HG02678 (cell line): ENCODE measurements at regions not wholly inside any gene's neighbourhood (a gene's known extent, or its start where the extent isn't known, plus 50 kb on each side); places are given as distances from the start of the nearest gene placed in this dataset.
"Not testable (repeated sequence)": the region's sequence is repeated elsewhere in the genome, so short reads cannot be mapped to it uniquely, and the experiment has no call there.

ENCODE experiments used
- ATAC-seq: cut with Tn5 transposase; IDR thresholded peaks from one replicate; pipeline ENCODE4 v1.9.1; 2021; ENCODE audit warnings: mild to moderate bottlenecking, moderate library complexity; ENCODE audit not compliant: unreplicated experiment

GRCh38 chr2:83340424-83340823 is 1118.7 kb downstream of the SUCLG1 start:
- ATAC-seq, result no peak

DNA sequence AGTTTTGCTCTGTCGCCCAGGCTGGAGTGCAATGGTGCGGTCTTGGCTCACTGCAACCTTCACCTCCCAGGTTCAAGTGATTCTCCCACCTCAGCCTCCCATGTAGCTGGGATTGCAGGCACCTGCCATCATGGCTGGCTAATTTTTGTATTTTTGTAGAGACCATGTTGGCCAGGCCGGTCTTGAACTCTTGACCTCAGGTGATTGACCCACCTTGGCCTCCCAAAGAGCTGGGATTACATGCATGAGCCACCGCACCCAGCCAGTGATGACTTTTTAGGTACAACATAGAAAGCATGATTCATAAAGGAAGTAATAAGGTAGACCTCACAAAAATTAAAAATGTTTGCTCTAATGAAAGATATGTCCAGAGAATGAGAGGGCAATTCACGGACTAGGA is 1119.1 kb downstream of the SUCLG1 start:
- not testable (repeated sequence) for ATAC-seq

DNA sequence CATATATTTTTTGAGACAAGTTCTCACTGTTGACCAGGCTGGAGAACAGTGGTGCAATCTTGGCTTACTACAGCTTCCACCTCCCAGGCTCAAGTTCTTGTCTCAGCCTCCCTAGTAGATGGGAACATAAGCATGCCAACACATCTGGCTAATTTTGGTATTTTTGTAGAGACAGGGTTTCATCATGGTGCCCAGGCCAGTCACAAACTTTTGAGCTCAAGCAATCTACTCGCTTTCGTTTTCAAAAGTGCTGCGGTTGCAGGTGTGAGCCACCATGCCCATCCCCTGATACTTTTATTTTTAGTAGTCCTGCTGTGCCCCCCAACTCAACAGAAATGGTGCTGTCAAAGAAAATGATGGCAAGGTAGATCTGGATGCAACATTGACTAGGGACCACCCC is 1127.3 kb downstream of the SUCLG1 start:
- ATAC-seq, result no peak

GRCh38 chr2:83323038-83323437 is 1136.0 kb downstream of the SUCLG1 start:
- no peak for ATAC-seq

GRCh38 chr2:83320053-83320452 is 1139.0 kb downstream of the SUCLG1 start:
- no peak for ATAC-seq

DNA sequence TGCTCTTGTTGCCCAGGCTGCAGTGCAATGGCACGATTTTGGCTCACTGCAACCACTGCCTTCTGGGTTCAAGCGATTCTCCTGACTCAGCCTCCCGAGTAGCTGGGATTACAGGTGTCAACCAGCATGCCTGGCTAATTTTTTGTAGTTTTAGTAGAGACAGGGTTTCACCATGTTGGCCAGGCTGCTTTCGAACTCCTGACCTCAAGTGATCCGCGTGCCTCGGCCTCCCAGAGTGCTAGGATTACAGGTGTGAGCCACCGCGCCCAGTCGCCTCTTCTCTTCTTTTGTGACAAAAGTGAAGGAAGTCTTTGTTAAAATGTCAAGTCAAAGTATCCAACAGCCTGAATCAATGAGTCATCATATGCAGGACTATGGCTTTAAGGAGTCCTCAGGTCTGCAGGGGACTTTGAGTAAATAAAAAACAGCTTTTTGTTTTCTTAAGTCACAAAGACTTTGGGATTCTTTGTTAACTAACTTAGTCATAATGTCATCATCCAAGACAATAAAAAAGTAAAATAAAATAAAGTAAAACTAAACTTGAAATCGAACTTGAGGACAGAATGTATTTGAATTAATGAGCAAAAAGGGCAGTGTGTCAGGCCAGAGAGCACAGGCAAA is 1153.2 kb downstream of the SUCLG1 start:
- ATAC-seq, result no peak

- ATAC-seq, result no peak
These were observed 1168.0 kb downstream of the SUCLG1 start for GRCh38 chr2:83291083-83291482.

DNA sequence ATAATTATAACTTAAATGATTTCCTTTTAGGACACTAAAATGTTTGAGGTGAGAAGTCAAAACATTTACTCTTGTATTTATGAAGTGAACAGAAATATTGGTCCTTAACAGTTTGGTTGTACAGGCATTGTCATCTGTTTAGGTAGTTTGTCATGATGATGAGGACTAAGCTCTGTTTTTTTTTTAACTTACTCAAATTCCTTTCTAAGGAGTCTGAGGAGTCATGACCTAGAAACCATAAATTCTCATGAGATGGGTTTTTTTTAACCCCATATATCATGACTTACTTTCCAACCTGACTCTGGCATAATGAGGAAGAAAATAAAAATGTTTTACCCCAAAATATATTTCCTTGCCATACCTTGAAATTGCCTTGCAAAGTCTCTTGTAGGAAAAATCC is 1176.2 kb downstream of the SUCLG1 start:
- ATAC-seq, result no peak

GRCh38 chr2:83282043-83282795 is 1176.9 kb downstream of the SUCLG1 start:
- ATAC-seq, result no peak

- ATAC-seq, result no peak
These were observed 1178.7 kb downstream of the SUCLG1 start for GRCh38 chr2:83280391-83280790.

GRCh38 chr2:83273322-83273721 is 1185.8 kb downstream of the SUCLG1 start:
- ATAC-seq, result no peak

DNA sequence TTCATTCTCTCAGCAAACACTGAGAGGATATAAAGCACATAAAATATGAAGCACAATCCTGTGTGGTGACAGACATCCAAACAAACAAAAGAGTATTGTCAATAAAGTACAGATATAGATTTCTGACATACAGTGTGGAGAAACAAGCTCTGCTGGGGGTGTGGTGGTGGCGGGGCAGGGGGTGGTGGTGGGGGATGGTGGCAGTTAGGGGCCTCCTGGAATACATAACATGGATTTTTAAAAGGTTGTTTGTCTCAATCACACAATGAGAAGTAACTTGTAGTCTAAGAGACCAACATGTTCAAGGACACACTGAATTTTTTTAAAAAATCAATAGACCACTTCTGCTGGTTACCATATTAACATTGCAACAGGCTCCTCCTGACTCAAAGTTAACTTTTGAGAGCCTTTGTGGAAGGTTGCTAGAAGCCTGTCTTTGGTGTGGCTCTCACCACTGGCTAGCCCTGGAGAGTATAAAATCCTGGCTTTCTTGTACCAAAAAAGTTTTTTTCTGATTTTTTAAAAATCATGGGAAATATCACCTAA is 1197.4 kb downstream of the SUCLG1 start:
- no peak for ATAC-seq

GRCh38 chr2:83253848-83254247 is 1205.2 kb downstream of the SUCLG1 start:
- ATAC-seq, result no peak

DNA sequence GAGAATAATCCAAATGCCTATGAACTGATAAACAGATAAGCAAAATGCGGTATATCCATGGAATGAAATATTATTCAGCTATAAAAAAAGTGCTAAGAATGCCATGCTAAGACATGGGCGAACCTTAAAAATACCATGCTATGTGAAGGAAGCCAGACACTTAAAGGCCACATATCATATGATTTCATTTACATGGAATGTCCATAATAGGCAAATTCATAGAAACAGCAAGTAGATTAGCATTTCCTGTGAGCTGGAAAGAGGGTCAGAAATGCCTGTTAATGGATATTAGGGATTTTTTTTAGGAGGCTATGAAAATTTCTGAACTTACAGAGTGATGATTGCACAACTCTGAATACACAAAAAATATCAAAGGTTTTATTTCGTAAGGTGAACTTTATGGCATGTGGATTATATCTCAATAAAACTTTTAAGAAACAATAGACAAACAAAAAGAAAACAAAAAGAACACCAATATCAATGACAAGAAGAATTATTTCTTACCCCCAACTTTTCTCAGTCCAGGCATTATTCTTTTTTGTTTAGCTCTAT is 1207.7 kb downstream of the SUCLG1 start:
- ATAC-seq, result no peak

DNA sequence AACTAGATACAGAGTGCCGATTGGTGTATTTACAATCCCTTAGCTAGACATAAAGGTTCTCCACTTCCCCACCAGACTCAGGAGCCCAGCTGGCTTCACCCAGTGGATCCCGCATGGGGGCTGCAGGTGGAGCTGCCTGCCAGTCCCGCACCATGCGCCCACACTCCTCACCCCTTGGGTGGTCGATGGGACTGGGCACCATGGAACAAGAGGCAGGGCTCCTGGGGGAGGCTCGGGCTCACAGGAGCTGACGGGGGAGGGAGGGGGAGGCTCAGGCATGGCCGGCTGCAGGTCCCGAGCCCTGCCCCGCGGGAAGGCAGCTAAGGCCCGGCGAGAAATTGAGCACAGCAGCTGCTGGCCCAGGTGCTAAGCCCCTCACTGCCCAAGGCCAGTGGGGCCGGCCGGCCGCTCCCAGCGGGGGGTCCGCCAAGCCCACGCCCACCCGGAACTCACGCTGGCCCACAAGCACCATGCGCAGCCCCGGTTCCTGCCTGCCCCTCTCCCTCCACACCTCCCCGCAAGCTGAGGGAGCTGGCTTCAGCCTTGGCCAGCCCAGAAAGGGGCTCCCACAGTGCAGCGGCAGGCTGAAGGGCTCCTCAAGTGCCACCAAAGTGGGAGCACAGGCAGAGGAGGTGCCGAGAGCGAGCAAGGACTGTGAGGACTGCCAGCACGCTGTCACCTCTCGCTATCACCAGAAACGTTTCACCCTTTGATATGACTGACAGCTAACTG is 1213.1 kb downstream of the SUCLG1 start:
- ATAC-seq, result not testable (repeated sequence)

GRCh38 chr2:83240611-83241010 is 1218.5 kb downstream of the SUCLG1 start:
- ATAC-seq, result no peak

- no peak for ATAC-seq
These were observed 1221.0 kb downstream of the SUCLG1 start for GRCh38 chr2:83238111-83238510.

DNA sequence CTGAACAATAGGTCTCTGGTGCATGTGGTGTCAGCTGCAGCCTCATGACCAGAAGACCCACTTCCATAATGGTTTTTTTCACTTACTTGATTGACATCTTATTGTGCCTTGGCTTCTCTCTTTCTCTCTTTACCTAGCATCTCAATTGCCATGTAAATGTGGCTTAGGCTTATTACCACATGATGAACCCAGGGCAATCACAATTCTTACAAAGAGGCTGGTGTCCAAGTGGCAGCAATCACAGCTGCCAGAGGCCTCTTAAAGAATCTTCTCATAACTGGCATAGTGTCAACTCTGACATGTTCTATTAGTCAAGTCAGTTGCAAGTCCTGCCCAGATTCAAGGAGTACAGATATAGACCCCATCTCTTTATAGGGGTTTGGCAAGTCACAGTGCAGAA is 1224.8 kb downstream of the SUCLG1 start:
- ATAC-seq, result no peak

DNA sequence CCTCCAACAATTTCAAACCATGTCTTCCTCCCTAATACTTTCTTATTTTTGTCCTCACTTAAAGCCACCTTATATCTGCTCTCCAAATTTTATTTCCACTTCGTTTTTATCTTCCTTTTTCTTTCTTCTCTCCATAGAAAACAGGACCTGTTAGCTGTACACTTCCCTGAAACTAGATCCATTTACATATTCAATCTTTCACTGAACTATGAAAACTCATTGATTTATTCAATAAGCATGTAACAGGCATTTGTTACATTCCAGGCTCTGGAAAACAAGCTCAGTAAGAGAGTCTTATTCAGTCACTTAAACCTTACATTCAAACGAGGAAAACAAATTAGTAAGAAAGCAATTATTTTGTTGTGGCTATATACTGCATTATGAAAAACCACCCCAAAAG is 1225.3 kb downstream of the SUCLG1 start:
- no peak for ATAC-seq

DNA sequence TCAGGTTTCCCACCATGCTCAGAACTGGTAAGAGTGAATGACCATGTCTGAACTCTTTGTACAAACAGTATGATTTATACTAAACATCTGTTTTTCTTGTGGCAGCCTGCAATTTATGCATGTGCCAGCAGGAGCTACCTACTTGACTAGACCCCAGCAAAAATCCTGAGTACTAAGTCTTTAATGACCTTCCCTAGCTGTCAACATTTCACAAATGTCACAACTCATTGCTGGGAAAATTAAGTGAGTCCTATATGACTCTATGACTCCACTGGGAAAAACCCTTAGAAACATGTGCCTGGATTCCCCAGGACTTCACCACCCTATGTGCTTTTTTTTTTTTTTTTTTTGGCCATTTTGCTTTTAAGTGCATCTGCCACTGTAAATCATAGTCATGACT is 1225.8 kb downstream of the SUCLG1 start:
- no peak for ATAC-seq

GRCh38 chr2:83229443-83229842 is 1229.6 kb downstream of the SUCLG1 start:
- no peak for ATAC-seq
